Spleen (tissue), 11 donors: ENCODE measurements at regions not wholly inside any gene's neighbourhood (a gene's known extent, or its start where the extent isn't known, plus 50 kb on each side); places are given as distances from the start of the nearest gene placed in this dataset.

Source experiments
- DNase-seq: peaks from one replicate; pipeline ENCODE4 v3.0.0-alpha.2; 2020
- H3K27ac ChIP-seq, 8 donors: fragments of 200-600 bp; sonication (generic) in 7 of 8; 1 replicate in 4 of 8; 2 replicates in 4 of 8; pipeline versions ENCODE4 v1.5.0 to v1.8.0; 2016 to 2021; ENCODE audit warnings: inconsistent platforms in 4 of 8, mild to moderate bottlenecking in 4 of 8, moderate library complexity in 1 of 8
- H3K27me3 ChIP-seq, 7 donors: fragments of 200-600 bp; sonication (generic) in 6 of 7; replicated peaks in 1 of 7; 1 replicate in 4 of 7; 2 replicates in 3 of 7; pipeline versions ENCODE4 v1.5.0 to v1.8.0; 2016 to 2021; ENCODE audit warnings: inconsistent platforms in 3 of 7, mild to moderate bottlenecking in 1 of 7
- H3K36me3 ChIP-seq, 6 donors: fragments of 200-600 bp; sonication (generic) in 5 of 6; 1 replicate in 4 of 6; 2 replicates in 2 of 6; pipeline versions ENCODE4 v1.5.0 to v1.8.0; 2016 to 2021; ENCODE audit warnings: inconsistent platforms in 2 of 6
- H3K4me1 ChIP-seq, 6 donors: fragments of 200-600 bp; sonication (generic) in 5 of 6; 1 replicate in 3 of 6; 2 replicates in 3 of 6; pipeline versions ENCODE4 v1.5.0 to v1.8.0; 2016 to 2021; ENCODE audit warnings: inconsistent platforms in 3 of 6
- H3K4me3 ChIP-seq, 8 donors: fragments of 200-600 bp; sonication (generic) in 7 of 8; 1 replicate in 4 of 8; 2 replicates in 4 of 8; pipeline versions ENCODE4 v1.5.0 to v1.8.0; 2016 to 2021; ENCODE audit warnings: inconsistent platforms in 4 of 8, mild to moderate bottlenecking in 4 of 8, moderate library complexity in 2 of 8
- H3K9me3 ChIP-seq, 8 donors: fragments of 200-600 bp; sonication (generic) in 7 of 8; 1 replicate in 4 of 8; 2 replicates in 4 of 8; pipeline versions ENCODE4 v1.5.0 to v1.8.0; 2016 to 2021; ENCODE audit warnings: inconsistent platforms in 4 of 8
- CTCF ChIP-seq, 11 experiments: fragments of 200-600 bp in 7 of 11; fragments of 450-650 bp in 4 of 11; sonication (generic) in 4 of 11; IDR thresholded peaks in 8 of 11; conservative IDR thresholded peaks in 3 of 11; 1 replicate in 7 of 11; 2 replicates in 4 of 11; pipeline versions ENCODE4 v1.4.0 to v1.8.0; 2016 to 2021; ENCODE audit warnings: antibody characterized with exemption in 11 of 11, inconsistent platforms in 4 of 11, mild to moderate bottlenecking in 1 of 11
- POLR2A ChIP-seq, 3 donors: fragments of 450-650 bp; IDR thresholded peaks; one replicate each; pipeline ENCODE4 v1.5.1; 2017; ENCODE audit warnings: antibody characterized with exemption in 3 of 3, mild to moderate bottlenecking in 1 of 3
- POLR2AphosphoS5 ChIP-seq, 3 donors: sonication (generic); formaldehyde crosslinking; IDR thresholded peaks; one replicate each; pipeline ENCODE4 v1.5.1; 2017; ENCODE audit warnings: antibody characterized with exemption in 3 of 3
- WGBS, 5 donors: extraction: QIAGEN DNeasy Blood & Tissue Kit in 3 of 5; methylation state at CpG; one replicate each; pipeline versions ENCODE4 v1.1.5 to v1.1.7; 2013 to 2018; 5-methylcytosine and 5-hydroxymethylcytosine counted together
- intact Hi-C: fragments of 100-400 bp; cut with DNase I; formaldehyde crosslinking; loops from one replicate; pipeline ENCODE4 v1.15.0; 2023; ENCODE audit warnings: low total_unique reads
- donor health status: healthy with polysubstance abuse.
- donor health status: DM: no; HTN: no; CAD: no; lungs with moderate emphysema.
- donor health status: DM: no; HTN: no; CAD: no.
- donor health status: Bipolar disorder and iron deficiency.
- donor health status: healthy.
- donor health status: DM: no; HTN: no; CAD: no.
- donor health status: DM: yes; HTN: yes; CAD: no.

DNA sequence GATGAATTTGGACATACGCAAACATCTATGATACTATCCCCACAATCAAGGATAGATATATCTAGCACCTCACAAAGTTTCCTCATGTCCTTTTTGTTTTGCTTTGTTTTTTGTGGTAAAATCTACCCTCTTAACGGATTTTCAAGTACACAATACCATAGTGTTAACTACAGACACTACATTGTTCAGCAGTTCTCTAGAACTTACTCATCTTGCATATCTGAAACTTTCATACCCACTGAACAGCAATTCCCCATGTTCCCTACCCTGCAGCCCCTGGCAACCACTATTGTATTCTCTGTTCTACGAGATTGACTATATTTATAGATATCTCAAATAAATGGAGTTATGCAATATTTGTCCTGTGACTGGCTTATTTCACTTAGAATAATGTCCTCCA, 58.1 kb upstream of the TJP1 start:
- Histone ChIP-seq H3K4me3 (no peak overlapping the region), H3K4me1 (no peaks in the 10 kb centered on the region), H3K36me3 (no peaks in the 10 kb centered on the region), H3K27me3 (peaks cover 0 to 8% (median 0%) of the 10 kb centered on the region in 7 donors), H3K27ac (no peak overlapping the region), H3K9me3 (no peaks in the 10 kb centered on the region)
- intact Hi-C loops = no loop called here
- WGBS, 5 donors = 71 to 75% (median 74%) methylated on average over 3 of the region's 3 CpGs
- DNase-seq = no peak
- no peak for TF ChIP-seq POLR2AphosphoS5 (IDR thresholded peaks at IDR 0.05)

- no peak for DNase-seq
- 88 to 96% (median 89%) methylated on average over 1 of the region's 1 CpG for WGBS, 5 donors
- TF ChIP-seq POLR2AphosphoS5 (IDR thresholded peaks at IDR 0.05) (no peak), CTCF (IDR thresholded peaks at IDR 0.05 in 8 of 11, conservative IDR thresholded peaks at IDR 0.05 in 3 of 11) (no peak), POLR2A (IDR thresholded peaks at IDR 0.05) (no peak)
- peaks cover 0 to 15% (median 6%) of the 10 kb centered on the region in 6 donors for H3K4me1 ChIP-seq
- no peaks in the 10 kb centered on the region for H3K27me3 ChIP-seq
- H3K4me3 ChIP-seq = no peak overlapping the region
- H3K27ac ChIP-seq = no peak overlapping the region
- intact Hi-C loops = no loop called here
- H3K9me3 ChIP-seq = no peaks in the 10 kb centered on the region
- no peaks in the 10 kb centered on the region for H3K36me3 ChIP-seq
These were observed 52.7 kb upstream of the TJP1 start for GRCh38 chr15:29874977-29875376.

- H3K36me3 ChIP-seq = no peaks in the 10 kb centered on the region
- WGBS, 5 donors = 89 to 93% (median 91%) methylated on average over 9 of the region's 9 CpGs
- no peak overlapping the region for H3K4me3 ChIP-seq
- intact Hi-C loops = no loop called here
- H3K9me3 ChIP-seq = no peaks in the 10 kb centered on the region
- peaks cover 0 to 17% (median 6%) of the 10 kb centered on the region in 6 donors for H3K4me1 ChIP-seq
- TF ChIP-seq POLR2AphosphoS5 (IDR thresholded peaks at IDR 0.05) (no peak), POLR2A (IDR thresholded peaks at IDR 0.05) (no peak), CTCF (IDR thresholded peaks at IDR 0.05 in 8 of 11, conservative IDR thresholded peaks at IDR 0.05 in 3 of 11) (no peak)
- DNase-seq = no peak
- no peak overlapping the region for H3K27ac ChIP-seq
- H3K27me3 ChIP-seq = no peaks in the 10 kb centered on the region
These were observed 51.7 kb upstream of the TJP1 start for GRCh38 chr15:29873947-29874411.

DNA sequence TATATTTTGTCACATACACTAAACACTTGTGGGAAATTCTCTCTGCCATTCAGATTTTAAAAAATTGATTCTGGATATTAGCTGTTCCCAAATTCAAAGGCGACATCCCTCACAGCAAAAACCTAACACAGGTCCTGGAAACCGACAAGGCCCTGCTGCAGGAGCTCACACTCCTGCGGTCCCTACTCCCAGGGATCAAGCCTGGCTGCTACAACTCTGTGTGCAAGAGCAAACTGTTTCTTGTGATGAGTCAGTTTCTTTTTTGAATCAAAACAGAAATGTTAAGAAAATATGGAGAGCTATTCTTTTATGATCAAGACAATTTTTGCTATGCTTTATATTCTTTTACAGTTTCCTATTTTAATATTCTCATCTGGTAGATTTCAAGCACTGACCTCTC, 51.0 kb upstream of the TJP1 start:
- no peak for DNase-seq
- no peak for TF ChIP-seq POLR2A (IDR thresholded peaks at IDR 0.05)
- TF ChIP-seq CTCF (IDR thresholded peaks at IDR 0.05 in 8 of 11, conservative IDR thresholded peaks at IDR 0.05 in 3 of 11) = no peak
- TF ChIP-seq POLR2AphosphoS5 (IDR thresholded peaks at IDR 0.05) = no peak
- H3K4me3 ChIP-seq = no peak overlapping the region
- H3K27me3 ChIP-seq = no peaks in the 10 kb centered on the region
- intact Hi-C loops = no loop called here
- H3K4me1 ChIP-seq = peaks cover 0 to 17% (median 6%) of the 10 kb centered on the region in 6 donors
- WGBS, 5 donors = 84 to 93% (median 90%) methylated on average over 3 of the region's 3 CpGs
- H3K36me3 ChIP-seq = no peaks in the 10 kb centered on the region
- no peak overlapping the region for H3K27ac ChIP-seq
- H3K9me3 ChIP-seq = no peaks in the 10 kb centered on the region

DNA sequence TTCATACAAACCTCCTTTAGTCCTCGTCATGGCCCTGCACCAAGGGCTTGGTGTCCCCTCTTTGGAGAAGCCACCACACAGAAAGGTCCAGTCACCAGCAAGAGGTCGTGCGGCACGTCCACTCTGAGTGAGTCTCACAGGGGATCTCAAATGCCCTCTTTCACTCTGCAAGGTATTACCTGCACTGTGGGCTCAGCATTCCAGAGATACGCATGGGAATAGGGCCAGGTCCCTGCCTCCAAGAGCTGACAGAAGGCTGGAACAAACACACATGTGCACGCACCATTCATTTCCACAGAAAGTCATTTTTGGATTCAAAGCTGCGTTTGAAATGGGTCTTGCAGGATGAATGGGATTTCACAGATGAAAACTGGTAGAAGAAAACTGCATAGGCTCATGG, 50.4 kb upstream of the TJP1 start:
- 87 to 94% (median 92%) methylated on average over 7 of the region's 7 CpGs for WGBS, 5 donors
- DNase-seq = no peak
- Histone ChIP-seq H3K4me3 (no peak overlapping the region), H3K36me3 (no peaks in the 10 kb centered on the region), H3K4me1 (peaks cover 0 to 17% (median 6%) of the 10 kb centered on the region in 6 donors), H3K27ac (no peak overlapping the region), H3K9me3 (no peaks in the 10 kb centered on the region), H3K27me3 (no peaks in the 10 kb centered on the region)
- TF ChIP-seq POLR2A (IDR thresholded peaks at IDR 0.05) = no peak
- TF ChIP-seq CTCF (IDR thresholded peaks at IDR 0.05 in 8 of 11, conservative IDR thresholded peaks at IDR 0.05 in 3 of 11) = no peak
- no peak for TF ChIP-seq POLR2AphosphoS5 (IDR thresholded peaks at IDR 0.05)
- intact Hi-C loops = no loop called here
